ENCODE measurements at regions not wholly inside any gene's neighbourhood (a gene's known extent, or its start where the extent isn't known, plus 50 kb on each side); places are given as distances from the start of the nearest gene placed in this dataset.

DNA sequence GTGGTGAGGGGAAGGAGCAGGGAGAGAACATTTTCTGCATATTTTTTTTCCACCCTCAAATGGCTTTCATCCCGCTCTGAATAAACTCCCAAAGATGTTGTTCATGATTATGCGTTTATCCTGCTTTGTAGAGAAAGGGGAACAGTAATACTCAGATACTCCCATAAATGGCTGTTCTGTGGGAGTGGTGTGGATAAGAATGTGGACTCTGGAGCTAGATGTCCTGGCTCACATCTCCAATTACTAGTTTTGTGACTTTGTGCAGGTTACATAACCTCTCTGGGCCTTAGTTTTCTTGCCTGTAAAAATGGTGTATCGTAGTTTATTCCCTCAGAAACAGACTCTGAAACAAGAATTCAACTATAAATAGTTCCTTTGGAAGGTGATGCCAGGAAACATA, 395.4 kb upstream of the SUCLG2 start:
- TF ChIP-seq ISL1 (CRISPR knock-in tag; IDR thresholded peaks at IDR 0.05) (no peak), CSDC2 (CRISPR knock-in tag; IDR thresholded peaks at IDR 0.05) (no peak), RARB (CRISPR knock-in tag; IDR thresholded peaks at IDR 0.05) (no peak), ZNF8 (CRISPR knock-in tag; IDR thresholded peaks at IDR 0.05) (no peak), TOX (CRISPR knock-in tag; IDR thresholded peaks at IDR 0.05; ENCODE audit: borderline replicate concordance) (no peak)
- TF ChIP-seq, protein P1, sequence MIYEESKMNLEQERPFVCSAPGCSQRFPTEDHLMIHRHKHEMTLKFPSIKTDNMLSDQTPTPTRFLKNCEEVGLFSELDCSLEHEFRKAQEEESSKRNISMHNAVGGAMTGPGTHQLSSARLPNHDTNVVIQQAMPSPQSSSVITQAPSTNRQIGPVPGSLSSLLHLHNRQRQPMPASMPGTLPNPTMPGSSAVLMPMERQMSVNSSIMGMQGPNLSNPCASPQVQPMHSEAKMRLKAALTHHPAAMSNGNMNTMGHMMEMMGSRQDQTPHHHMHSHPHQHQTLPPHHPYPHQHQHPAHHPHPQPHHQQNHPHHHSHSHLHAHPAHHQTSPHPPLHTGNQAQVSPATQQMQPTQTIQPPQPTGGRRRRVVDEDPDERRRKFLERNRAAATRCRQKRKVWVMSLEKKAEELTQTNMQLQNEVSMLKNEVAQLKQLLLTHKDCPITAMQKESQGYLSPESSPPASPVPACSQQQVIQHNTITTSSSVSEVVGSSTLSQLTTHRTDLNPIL (CRISPR knock-in tag; IDR thresholded peaks at IDR 0.05; ENCODE audit: low read depth): no peak
- TF ChIP-seq, protein P2, sequence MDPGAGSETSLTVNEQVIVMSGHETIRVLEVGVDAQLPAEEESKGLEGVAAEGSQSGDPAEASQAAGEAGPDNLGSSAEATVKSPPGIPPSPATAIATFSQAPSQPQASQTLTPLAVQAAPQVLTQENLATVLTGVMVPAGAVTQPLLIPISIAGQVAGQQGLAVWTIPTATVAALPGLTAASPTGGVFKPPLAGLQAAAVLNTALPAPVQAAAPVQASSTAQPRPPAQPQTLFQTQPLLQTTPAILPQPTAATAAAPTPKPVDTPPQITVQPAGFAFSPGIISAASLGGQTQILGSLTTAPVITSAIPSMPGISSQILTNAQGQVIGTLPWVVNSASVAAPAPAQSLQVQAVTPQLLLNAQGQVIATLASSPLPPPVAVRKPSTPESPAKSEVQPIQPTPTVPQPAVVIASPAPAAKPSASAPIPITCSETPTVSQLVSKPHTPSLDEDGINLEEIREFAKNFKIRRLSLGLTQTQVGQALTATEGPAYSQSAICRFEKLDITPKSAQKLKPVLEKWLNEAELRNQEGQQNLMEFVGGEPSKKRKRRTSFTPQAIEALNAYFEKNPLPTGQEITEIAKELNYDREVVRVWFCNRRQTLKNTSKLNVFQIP (CRISPR knock-in tag; IDR thresholded peaks at IDR 0.05; ENCODE audit: borderline replicate concordance, low read depth): no peak
- TF ChIP-seq, protein P3, sequence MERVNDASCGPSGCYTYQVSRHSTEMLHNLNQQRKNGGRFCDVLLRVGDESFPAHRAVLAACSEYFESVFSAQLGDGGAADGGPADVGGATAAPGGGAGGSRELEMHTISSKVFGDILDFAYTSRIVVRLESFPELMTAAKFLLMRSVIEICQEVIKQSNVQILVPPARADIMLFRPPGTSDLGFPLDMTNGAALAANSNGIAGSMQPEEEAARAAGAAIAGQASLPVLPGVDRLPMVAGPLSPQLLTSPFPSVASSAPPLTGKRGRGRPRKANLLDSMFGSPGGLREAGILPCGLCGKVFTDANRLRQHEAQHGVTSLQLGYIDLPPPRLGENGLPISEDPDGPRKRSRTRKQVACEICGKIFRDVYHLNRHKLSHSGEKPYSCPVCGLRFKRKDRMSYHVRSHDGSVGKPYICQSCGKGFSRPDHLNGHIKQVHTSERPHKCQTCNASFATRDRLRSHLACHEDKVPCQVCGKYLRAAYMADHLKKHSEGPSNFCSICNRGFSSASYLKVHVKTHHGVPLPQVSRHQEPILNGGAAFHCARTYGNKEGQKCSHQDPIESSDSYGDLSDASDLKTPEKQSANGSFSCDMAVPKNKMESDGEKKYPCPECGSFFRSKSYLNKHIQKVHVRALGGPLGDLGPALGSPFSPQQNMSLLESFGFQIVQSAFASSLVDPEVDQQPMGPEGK (CRISPR knock-in tag; IDR thresholded peaks at IDR 0.05; ENCODE audit: borderline replicate concordance): no peak
- TF ChIP-seq, protein P4, sequence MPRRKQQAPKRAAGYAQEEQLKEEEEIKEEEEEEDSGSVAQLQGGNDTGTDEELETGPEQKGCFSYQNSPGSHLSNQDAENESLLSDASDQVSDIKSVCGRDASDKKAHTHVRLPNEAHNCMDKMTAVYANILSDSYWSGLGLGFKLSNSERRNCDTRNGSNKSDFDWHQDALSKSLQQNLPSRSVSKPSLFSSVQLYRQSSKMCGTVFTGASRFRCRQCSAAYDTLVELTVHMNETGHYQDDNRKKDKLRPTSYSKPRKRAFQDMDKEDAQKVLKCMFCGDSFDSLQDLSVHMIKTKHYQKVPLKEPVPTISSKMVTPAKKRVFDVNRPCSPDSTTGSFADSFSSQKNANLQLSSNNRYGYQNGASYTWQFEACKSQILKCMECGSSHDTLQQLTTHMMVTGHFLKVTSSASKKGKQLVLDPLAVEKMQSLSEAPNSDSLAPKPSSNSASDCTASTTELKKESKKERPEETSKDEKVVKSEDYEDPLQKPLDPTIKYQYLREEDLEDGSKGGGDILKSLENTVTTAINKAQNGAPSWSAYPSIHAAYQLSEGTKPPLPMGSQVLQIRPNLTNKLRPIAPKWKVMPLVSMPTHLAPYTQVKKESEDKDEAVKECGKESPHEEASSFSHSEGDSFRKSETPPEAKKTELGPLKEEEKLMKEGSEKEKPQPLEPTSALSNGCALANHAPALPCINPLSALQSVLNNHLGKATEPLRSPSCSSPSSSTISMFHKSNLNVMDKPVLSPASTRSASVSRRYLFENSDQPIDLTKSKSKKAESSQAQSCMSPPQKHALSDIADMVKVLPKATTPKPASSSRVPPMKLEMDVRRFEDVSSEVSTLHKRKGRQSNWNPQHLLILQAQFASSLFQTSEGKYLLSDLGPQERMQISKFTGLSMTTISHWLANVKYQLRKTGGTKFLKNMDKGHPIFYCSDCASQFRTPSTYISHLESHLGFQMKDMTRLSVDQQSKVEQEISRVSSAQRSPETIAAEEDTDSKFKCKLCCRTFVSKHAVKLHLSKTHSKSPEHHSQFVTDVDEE (CRISPR knock-in tag; IDR thresholded peaks at IDR 0.05): no peak
- TF ChIP-seq, protein P5, sequence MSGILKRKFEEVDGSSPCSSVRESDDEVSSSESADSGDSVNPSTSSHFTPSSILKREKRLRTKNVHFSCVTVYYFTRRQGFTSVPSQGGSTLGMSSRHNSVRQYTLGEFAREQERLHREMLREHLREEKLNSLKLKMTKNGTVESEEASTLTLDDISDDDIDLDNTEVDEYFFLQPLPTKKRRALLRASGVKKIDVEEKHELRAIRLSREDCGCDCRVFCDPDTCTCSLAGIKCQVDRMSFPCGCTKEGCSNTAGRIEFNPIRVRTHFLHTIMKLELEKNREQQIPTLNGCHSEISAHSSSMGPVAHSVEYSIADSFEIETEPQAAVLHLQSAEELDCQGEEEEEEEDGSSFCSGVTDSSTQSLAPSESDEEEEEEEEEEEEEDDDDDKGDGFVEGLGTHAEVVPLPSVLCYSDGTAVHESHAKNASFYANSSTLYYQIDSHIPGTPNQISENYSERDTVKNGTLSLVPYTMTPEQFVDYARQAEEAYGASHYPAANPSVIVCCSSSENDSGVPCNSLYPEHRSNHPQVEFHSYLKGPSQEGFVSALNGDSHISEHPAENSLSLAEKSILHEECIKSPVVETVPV (CRISPR knock-in tag; IDR thresholded peaks at IDR 0.05): no peak

Data from SK-N-SH treated with all-trans-retinoic acid at 6 μM for 48 hours (cell line).